ENCODE measurements at regions not wholly inside any gene's neighbourhood (a gene's known extent, or its start where the extent isn't known, plus 50 kb on each side); places are given as distances from the start of the nearest gene placed in this dataset.

- no peak for DNase-seq (ENCODE audit: low read depth)
These were observed 345.3 kb downstream of the GABRG1 start for GRCh38 chr4:45778514-45778913.

GRCh38 chr4:45776146-45776545 is 347.7 kb downstream of the GABRG1 start:
- DNase-seq (ENCODE audit: low read depth) = no peak

DNA sequence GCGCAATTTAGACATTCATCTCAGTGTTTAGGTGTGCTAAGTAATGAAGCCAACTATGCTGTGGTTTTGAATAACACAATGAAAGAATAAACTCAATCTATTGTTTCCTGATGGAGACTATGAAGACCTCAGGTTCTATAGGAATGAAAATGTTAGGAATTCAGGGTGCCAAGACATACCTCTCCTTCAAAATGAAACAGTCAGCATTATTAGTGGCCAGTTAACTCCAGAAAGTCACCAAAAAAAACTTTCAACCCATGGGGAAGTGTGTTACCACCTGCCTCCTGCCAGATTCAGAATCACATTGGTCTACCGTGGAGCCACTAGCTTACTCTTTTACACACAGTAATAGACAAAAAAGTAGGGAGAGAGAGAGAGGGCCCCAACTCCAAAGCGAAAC is 352.9 kb downstream of the GABRG1 start:
- no peak for DNase-seq (ENCODE audit: low read depth)

DNA sequence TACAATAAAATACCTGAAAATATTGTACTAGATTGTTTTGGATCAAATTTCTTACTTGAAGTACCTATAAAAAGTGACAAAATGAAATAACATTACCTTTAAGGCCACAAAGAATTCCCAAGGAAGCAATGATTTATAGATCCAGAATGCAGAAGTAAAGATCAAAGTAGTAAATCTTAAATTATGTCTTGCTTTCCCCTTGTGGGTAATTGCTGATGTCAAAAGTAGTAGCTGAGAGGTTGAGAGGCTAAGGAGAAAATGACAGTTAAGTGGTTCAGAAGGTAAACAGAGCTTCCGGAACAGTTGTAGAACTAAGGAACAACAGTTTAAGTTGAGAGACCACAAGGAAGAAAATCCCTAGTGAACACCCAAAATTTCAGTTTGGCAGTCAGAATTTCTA is 358.3 kb downstream of the GABRG1 start:
- no peak for DNase-seq (ENCODE audit: low read depth)

- DNase-seq (ENCODE audit: low read depth) = no peak
These were observed 371.9 kb downstream of the GABRG1 start for GRCh38 chr4:45751877-45752530.

DNA sequence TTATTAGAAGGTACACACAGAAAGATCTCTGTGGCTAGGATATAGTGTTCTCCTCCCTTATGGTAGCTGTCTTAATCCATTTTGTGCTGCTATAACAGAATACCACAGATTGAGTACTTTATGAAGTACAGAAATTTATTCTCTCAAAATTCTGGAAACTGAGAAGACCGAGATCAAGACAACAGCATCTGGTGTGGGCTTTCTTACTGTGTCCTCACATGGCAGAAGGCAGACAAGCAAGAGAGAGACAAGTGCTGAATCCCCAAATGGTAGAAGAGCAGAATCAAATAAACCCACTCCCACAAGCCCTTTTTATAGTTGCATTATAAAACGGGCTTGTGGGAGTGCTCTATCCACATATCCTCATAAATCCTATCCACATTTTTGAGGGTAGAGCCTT is 373.1 kb downstream of the GABRG1 start:
- DNase-seq (ENCODE audit: low read depth) = no peak

GRCh38 chr4:45745741-45746140 is 378.1 kb downstream of the GABRG1 start:
- no peak for DNase-seq (ENCODE audit: low read depth)

GRCh38 chr4:45741897-45742296 is 382.0 kb downstream of the GABRG1 start:
- DNase-seq (ENCODE audit: low read depth) = peak; percentile 0

DNA sequence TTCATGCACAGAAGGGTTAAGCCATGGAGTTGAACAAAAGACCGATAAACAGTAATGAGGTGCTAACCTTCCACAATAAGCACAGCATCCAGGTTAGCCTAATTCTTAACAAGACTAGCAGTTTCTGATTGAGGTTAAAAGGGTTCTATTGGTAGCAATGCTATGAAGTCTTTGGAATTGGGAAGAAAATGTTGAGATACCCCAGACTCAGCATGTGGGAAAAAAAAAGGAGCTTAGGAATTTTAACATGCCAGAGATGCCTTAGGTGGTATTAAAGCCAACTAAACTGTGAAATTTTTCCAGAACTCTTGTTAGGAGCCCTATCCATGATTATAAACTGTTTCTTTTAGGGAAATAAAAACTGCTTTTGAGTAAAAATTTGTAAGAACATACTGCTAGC is 391.7 kb downstream of the GABRG1 start:
- DNase-seq (ENCODE audit: low read depth) = no peak

GRCh38 chr4:45716093-45716492 is 407.8 kb downstream of the GABRG1 start:
- no peak for DNase-seq (ENCODE audit: low read depth)

DNA sequence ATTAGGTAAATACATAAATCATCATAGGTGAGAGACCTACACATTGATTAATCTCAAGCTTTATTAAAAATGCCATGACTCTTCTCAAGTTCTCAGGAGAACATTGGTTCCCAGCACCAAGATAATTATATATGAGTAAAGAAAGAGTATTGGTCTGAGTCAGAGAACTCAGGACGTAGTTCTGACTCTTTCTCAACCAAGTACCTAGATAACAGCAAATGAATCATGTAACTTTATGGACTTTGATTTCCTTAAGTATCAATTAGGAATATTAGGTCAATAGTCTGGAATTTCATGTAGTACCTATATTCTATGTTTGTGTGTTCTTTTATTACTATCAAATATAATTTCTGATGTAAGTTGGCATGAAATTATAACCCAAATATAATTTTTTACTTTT is 409.9 kb downstream of the GABRG1 start:
- DNase-seq (ENCODE audit: low read depth) = no peak

- no peak for DNase-seq (ENCODE audit: low read depth)
These were observed 422.2 kb downstream of the GABRG1 start for GRCh38 chr4:45701621-45702020.

DNA sequence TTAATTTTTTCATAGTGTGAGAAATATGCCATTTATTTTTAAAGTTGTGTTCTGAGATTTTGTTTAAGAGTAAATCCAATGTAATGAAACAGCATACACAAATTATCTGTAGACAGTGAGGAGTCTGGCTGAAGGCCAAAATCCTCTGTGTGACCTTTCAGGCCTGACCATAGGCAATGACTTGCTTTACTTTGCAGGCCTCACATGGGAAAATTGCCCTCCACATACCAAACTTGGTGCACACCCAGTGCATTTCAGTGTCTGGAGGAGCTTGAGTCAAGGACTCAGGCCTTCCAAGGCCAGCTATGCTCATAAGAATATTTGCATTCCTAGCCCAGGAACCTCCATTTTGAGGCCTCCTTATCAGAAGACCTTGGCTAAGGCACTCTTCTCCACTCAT is 430.1 kb downstream of the GABRG1 start:
- DNase-seq (ENCODE audit: low read depth) = peak; percentile 1

- no peak for DNase-seq (ENCODE audit: low read depth)
These were observed 431.6 kb downstream of the GABRG1 start for GRCh38 chr4:45692131-45692735.

DNA sequence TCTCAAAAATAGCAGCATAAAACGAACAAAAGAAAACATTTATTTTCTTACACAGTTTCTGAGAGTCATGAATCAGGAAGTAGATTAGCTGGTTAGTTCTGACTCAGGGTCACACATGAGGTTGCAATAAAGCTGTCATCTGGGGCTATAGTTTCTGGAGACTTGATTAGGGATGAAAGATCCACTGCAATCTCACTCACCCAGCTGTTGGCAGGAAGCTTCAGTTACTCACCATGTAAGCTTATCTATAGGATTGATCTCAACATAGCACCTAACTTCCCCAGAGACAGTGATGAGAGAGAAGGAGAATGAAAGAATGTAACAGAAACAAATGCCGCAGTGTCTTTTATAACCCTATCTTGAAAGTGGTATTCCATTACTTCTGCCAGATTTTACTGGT is 435.5 kb downstream of the GABRG1 start:
- no peak for DNase-seq (ENCODE audit: low read depth)

DNA sequence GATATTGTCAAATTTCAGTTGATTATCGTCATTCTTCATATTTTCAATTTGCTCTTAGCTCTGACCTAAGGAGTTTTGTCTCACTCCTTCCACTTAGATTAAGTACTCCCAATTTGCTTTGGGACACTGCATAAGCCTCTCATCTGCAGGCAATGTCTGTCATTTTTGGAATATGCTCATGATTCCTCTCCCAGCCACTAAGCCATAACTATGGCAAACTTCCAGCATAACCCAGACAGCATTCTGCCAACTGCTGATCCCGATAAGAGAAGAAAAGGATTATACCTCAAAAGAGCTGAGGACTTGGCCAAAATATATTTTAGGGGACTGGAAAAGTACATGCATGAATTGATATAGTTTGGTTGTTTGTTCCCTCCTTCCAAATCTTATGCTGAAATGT is 444.4 kb downstream of the GABRG1 start:
- no peak for DNase-seq (ENCODE audit: low read depth)

DNA sequence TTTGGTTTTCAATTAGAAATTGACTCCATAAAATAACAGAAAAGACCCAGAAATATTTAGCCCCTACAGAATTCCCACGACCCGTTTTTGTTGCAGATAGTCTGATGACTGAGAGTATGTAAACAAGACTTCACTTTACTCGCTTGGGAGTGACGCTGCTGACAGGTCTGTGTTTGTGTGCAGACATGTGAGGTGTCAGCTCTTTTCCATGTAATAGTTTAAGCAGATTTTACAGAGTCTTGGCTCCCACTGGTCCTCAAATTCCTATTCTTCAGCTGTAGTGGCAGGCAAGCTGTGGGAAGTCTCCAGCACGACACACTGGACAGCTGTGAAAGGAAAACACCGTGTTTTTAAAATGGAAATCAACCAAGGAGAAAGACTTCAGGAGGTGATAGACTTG is 455.7 kb downstream of the GABRG1 start:
- DNase-seq (ENCODE audit: low read depth) = no peak

- no peak for DNase-seq (ENCODE audit: low read depth)
These were observed 460.2 kb downstream of the GABRG1 start for GRCh38 chr4:45663628-45664081.

GRCh38 chr4:45663003-45663402 is 460.9 kb downstream of the GABRG1 start:
- peak; percentile 78 for DNase-seq (ENCODE audit: low read depth)

GRCh38 chr4:45661893-45662292 is 462.0 kb downstream of the GABRG1 start:
- no peak for DNase-seq (ENCODE audit: low read depth)

- DNase-seq (ENCODE audit: low read depth) = no peak
These were observed 473.3 kb downstream of the GABRG1 start for GRCh38 chr4:45650545-45650944.

DNA sequence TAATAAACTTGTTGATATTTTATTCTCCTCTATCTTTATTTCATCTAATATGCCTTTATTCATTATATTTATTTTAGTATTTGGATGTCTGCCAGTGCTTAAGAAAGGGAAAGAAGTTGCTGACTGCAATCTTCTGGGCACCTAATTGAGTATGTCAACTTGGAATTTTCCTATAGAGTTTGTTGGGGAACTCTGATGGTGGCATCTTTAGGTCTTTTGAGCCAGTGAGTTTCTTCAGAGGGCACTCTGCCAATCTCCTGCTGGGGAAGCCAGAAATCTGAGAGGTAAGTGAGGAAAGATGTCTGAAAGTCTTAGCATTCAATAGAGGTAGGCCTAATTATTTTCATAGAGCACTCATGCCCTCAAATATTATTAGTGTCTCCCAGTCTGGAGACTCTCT is 475.0 kb downstream of the GABRG1 start:
- DNase-seq (ENCODE audit: low read depth) = no peak

DNA sequence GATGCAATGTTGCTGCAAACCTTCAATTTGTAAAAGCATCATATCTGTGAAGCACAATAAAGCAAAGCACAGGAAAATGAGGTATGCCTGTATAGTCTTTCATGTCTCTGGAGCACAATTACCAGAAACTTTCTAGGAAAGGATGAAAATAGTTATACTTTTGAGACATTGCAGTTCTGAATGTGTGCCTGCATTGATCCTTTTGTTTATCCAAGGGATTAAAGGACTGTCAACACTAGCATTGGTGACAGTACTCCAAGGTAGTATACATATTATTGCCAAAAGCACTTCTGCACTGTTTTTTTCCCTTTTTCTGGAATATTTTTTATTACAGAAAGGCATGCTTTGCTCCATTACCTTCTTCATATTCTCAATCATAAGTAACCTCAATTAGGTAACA is 476.0 kb downstream of the GABRG1 start:
- DNase-seq (ENCODE audit: low read depth) = no peak
